ENCODE measurements at regions not wholly inside any gene's neighbourhood (a gene's known extent, or its start where the extent isn't known, plus 50 kb on each side); places are given as distances from the start of the nearest gene placed in this dataset.
A peak's percentile ranks its signal among the peaks of the same experiment; 100 is the strongest.
"Not testable (repeated sequence)": the region's sequence is repeated elsewhere in the genome, so short reads cannot be mapped to it uniquely, and the experiment has no call there.

- DNase-seq = peak; percentile 27
These were observed 260.8 kb downstream of the RASSF9 start for GRCh38 chr12:85575120-85576096.

- no peak for DNase-seq
These were observed 255.5 kb downstream of the RASSF9 start for GRCh38 chr12:85580562-85581168.

- no peak for DNase-seq
These were observed 249.1 kb downstream of the RASSF9 start for GRCh38 chr12:85587158-85587557.

- no peak for DNase-seq
These were observed 248.0 kb downstream of the RASSF9 start for GRCh38 chr12:85588221-85588620.

- DNase-seq = no peak
These were observed 235.4 kb downstream of the RASSF9 start for GRCh38 chr12:85600841-85601240.

- DNase-seq = no peak
These were observed 232.7 kb downstream of the RASSF9 start for GRCh38 chr12:85603556-85603955.

- DNase-seq = no peak
These were observed 229.8 kb downstream of the RASSF9 start for GRCh38 chr12:85606455-85606854.

- DNase-seq = no peak
These were observed 226.4 kb downstream of the RASSF9 start for GRCh38 chr12:85609778-85610177.

GRCh38 chr12:85610194-85610593, 226.0 kb downstream of the RASSF9 start:
- DNase-seq = no peak

- DNase-seq = no peak
These were observed 220.0 kb downstream of the RASSF9 start for GRCh38 chr12:85616201-85616600.

GRCh38 chr12:85617307-85618091, 218.7 kb downstream of the RASSF9 start:
- DNase-seq = no peak

GRCh38 chr12:85621041-85621440, 215.2 kb downstream of the RASSF9 start:
- no peak for DNase-seq

- DNase-seq = no peak
These were observed 212.4 kb downstream of the RASSF9 start for GRCh38 chr12:85623763-85624162.

- no peak for DNase-seq
These were observed 210.7 kb downstream of the RASSF9 start for GRCh38 chr12:85625467-85625866.

GRCh38 chr12:85626001-85626783, 210.0 kb downstream of the RASSF9 start:
- no peak for DNase-seq

GRCh38 chr12:85626784-85627171, 209.4 kb downstream of the RASSF9 start:
- DNase-seq = no peak

- DNase-seq = no peak
These were observed 208.6 kb downstream of the RASSF9 start for GRCh38 chr12:85627584-85627983.

- DNase-seq = not testable (repeated sequence)
These were observed 207.6 kb downstream of the RASSF9 start for GRCh38 chr12:85628562-85628961.

- no peak for DNase-seq
These were observed 205.4 kb downstream of the RASSF9 start for GRCh38 chr12:85630851-85631250.

- DNase-seq = no peak
These were observed 203.8 kb downstream of the RASSF9 start for GRCh38 chr12:85632390-85632789.

GRCh38 chr12:85633491-85633890, 202.7 kb downstream of the RASSF9 start:
- no peak for DNase-seq

- no peak for DNase-seq
These were observed 196.4 kb downstream of the RASSF9 start for GRCh38 chr12:85639834-85640233.

- DNase-seq = no peak
These were observed 194.4 kb downstream of the RASSF9 start for GRCh38 chr12:85641796-85642195.
